KBM-7 (cell line): ENCODE measurements at regions not wholly inside any gene's neighbourhood (a gene's known extent, or its start where the extent isn't known, plus 50 kb on each side); places are given as distances from the start of the nearest gene placed in this dataset.

Experiments
- DNase-seq: peaks from one replicate; pipeline ENCODE4 v3.0.0-alpha.2; 2015
- in situ Hi-C: fragments of 300-500 bp; cut with MboI; formaldehyde crosslinking; loops from 2 replicates; pipeline ENCODE4 v1.14.3; 2020; ENCODE audit warnings: low sequenced_read_pairs, low pct_unique_long_range_greater_than_20kb, mixed read lengths

- in situ Hi-C loops = no loop called here
- DNase-seq = no peak
Measured at GRCh38 chr3:163943664-163944063, 1134.6 kb downstream of the SI start.

GRCh38 chr3:163939926-163940325, 1138.4 kb downstream of the SI start:
- DNase-seq = no peak
- in situ Hi-C loops = no loop called here

GRCh38 chr3:163936543-163936942, 1141.8 kb downstream of the SI start:
- in situ Hi-C loops = no loop called here

GRCh38 chr3:163935411-163935810, 1142.9 kb downstream of the SI start:
- in situ Hi-C loops = no loop called here
- no peak for DNase-seq

More at GRCh38 chr3:163936543-163936942, 1141.8 kb downstream of the SI start:
- no peak for DNase-seq

- no peak for DNase-seq
- in situ Hi-C loops = no loop called here
Measured at GRCh38 chr3:163929069-163929652, 1149.1 kb downstream of the SI start.

- in situ Hi-C loops = no loop called here
- DNase-seq = no peak
Measured at GRCh38 chr3:163927521-163927920, 1150.8 kb downstream of the SI start.

GRCh38 chr3:163924600-163924999, 1153.7 kb downstream of the SI start:
- in situ Hi-C loops = no loop called here
- no peak for DNase-seq

- no peak for DNase-seq
- in situ Hi-C loops = no loop called here
Measured at GRCh38 chr3:163919154-163919553, 1159.1 kb downstream of the SI start.

GRCh38 chr3:163916596-163917560, 1161.4 kb downstream of the SI start:
- DNase-seq = peak; percentile 27
- in situ Hi-C loops = no loop called here

- no peak for DNase-seq
- in situ Hi-C loops = no loop called here
Measured at GRCh38 chr3:163915280-163915679, 1163.0 kb downstream of the SI start.

- no peak for DNase-seq
- in situ Hi-C loops = no loop called here
Measured at GRCh38 chr3:163914567-163914966, 1163.7 kb downstream of the SI start.

GRCh38 chr3:163891771-163892170, 1186.5 kb downstream of the SI start:
- no peak for DNase-seq

GRCh38 chr3:163890661-163891060, 1187.6 kb downstream of the SI start:
- in situ Hi-C loops = no loop called here
- no peak for DNase-seq

More at GRCh38 chr3:163891771-163892170, 1186.5 kb downstream of the SI start:
- in situ Hi-C loops = no loop called here

GRCh38 chr3:163879172-163879571, 1199.1 kb downstream of the SI start:
- in situ Hi-C loops = no loop called here
- DNase-seq = no peak

GRCh38 chr3:163878396-163878795, 1199.9 kb downstream of the SI start:
- in situ Hi-C loops = no loop called here
- peak; percentile 7 for DNase-seq

- DNase-seq = no peak
- in situ Hi-C loops = no loop called here
Measured at GRCh38 chr3:163877805-163878204, 1200.5 kb downstream of the SI start.

GRCh38 chr3:163863146-163863545, 1215.2 kb downstream of the SI start:
- no peak for DNase-seq
- in situ Hi-C loops = no loop called here

GRCh38 chr3:163852233-163852632, 1226.1 kb downstream of the SI start:
- in situ Hi-C loops = no loop called here
- no peak for DNase-seq

GRCh38 chr3:163838769-163839168, 1239.5 kb downstream of the SI start:
- DNase-seq = no peak
- in situ Hi-C loops = no loop called here

GRCh38 chr3:163832547-163832946, 1245.7 kb downstream of the SI start:
- in situ Hi-C loops = no loop called here
- DNase-seq = no peak
